ENCODE measurements at regions not wholly inside any gene's neighbourhood (a gene's known extent, or its start where the extent isn't known, plus 50 kb on each side); places are given as distances from the start of the nearest gene placed in this dataset.

GRCh38 chr14:51351997-51352396 lies 112.0 kb downstream of the TMX1 start:
- TF ChIP-seq POLR2A (IDR thresholded peaks at IDR 0.05) (no peak), CTCF (IDR thresholded peaks at IDR 0.05) (no peak)

Data from adrenal gland (tissue), 5 donors.